Germinal center (tissue), 1 donor: ENCODE measurements at regions not wholly inside any gene's neighbourhood (a gene's known extent, or its start where the extent isn't known, plus 50 kb on each side); places are given as distances from the start of the nearest gene placed in this dataset.
"Not testable (repeated sequence)": the region's sequence is repeated elsewhere in the genome, so short reads cannot be mapped to it uniquely, and the experiment has no call there.

Source experiments
- DNase-seq: peaks from one replicate; pipeline ENCODE4 v3.0.0; 2012; ENCODE audit warnings: mixed read lengths, low spot score

GRCh38 chr7:81181066-81181465, 262.2 kb upstream of the SEMA3C start:
- no peak for DNase-seq

DNA sequence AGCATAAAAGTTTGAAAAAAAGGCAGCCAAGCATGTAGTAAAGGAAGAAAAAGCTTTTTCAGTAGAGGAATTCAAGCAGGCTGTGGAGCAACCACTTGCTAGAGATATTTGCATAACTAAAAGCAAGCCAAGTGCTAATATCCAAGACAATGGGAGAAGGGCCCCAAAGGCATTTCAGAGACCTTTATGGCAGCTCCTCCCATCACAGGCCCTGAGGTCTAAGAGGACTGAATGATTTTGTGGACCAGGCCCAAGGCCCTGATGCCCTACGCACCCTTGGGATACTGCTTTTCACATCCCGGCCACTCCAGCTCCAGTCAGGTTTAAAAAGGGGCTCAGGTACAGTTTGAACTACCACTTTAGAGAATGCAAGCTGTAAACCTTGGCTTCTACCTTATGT, 261.7 kb upstream of the SEMA3C start:
- DNase-seq = no peak

- no peak for DNase-seq
Observed at GRCh38 chr7:81175275-81175940, 256.6 kb upstream of the SEMA3C start.

DNA sequence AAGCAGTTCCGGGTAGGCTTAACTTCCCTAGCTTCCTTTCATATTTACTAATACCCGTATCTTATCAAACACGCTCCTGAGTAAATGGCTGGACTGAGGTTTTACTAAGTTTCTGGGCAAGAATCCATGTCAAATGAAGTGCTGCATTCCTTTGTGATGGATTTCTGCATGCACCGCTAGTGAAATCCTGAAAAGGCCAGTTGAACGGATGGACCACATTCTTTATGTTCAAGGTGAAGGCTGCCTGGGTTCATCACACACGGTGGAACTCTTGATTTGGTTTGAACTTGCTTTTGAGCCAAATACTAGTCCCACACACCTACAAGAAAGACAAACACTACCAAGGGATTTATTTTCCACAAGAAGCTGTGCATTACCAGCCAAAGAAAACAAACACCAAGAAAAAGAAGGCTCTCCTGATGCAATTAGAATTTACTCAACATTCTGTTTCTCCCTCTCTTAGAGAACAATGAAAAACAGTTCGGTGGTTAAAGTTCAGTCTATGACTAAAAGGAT, 255.0 kb upstream of the SEMA3C start:
- DNase-seq = no peak

- no peak for DNase-seq
Observed at GRCh38 chr7:81170291-81170690, 251.4 kb upstream of the SEMA3C start.

DNA sequence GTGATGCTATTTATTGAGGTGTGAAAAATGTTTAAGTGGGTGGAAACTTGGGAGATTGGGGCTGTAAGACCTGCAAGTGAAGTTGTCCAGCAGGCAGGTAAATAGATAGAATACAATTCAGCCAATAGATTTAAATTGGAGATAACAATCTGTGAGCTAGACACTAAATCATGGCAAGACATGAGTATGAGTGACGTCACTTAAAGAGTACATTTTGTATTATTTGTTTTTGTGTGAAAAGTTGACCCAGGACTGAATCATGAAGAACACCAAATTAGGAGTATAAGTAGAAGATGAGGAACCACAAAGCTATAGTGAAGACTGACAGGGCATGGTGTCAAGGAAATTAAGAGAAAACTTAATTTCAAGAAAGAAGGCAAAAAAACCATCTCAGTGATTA, 249.1 kb upstream of the SEMA3C start:
- no peak for DNase-seq

- no peak for DNase-seq
Observed at GRCh38 chr7:81165070-81165469, 246.2 kb upstream of the SEMA3C start.

GRCh38 chr7:81162771-81163525, 244.1 kb upstream of the SEMA3C start:
- DNase-seq = no peak

- no peak for DNase-seq
Observed at GRCh38 chr7:81162234-81162633, 243.4 kb upstream of the SEMA3C start.

GRCh38 chr7:81161451-81162075, 242.7 kb upstream of the SEMA3C start:
- DNase-seq = no peak

DNA sequence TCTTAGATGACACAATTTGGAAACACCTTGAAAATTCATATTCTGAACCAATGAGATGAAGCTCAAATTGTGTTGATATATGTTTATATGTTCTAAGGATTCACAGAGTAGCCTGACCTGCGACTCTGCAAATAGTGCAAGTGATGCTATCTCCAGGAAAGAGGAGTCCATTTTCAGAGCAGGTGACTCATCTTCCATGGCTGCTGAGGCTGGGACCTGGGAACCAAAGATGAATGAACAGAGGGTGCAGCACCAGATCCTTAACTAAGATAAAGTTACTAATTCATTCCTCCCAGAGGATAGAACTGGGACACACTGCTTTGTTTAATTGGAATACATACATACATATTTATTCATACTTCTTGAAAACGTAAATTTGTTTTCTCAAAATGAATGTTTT, 240.6 kb upstream of the SEMA3C start:
- DNase-seq = no peak

DNA sequence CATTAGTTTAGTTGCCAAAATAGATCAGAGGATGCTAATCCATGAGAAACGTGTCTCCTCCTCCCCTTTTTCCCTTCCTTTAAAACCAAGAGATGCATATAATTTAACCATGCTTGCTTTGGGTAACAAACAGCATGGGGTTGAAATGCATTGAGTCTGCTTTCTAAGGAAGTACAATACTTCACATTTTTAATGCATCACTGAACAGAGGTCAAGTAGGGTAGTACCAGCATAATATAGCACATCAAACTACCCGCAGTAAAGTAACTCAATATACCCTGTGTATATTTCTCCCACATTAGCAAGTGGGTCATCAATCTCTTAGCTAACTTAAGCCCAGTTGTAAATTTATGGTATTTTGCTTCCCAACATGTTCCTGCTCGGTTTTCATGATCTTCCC, 239.3 kb upstream of the SEMA3C start:
- no peak for DNase-seq

- DNase-seq = no peak
Observed at GRCh38 chr7:81155654-81156373, 237.0 kb upstream of the SEMA3C start.

DNA sequence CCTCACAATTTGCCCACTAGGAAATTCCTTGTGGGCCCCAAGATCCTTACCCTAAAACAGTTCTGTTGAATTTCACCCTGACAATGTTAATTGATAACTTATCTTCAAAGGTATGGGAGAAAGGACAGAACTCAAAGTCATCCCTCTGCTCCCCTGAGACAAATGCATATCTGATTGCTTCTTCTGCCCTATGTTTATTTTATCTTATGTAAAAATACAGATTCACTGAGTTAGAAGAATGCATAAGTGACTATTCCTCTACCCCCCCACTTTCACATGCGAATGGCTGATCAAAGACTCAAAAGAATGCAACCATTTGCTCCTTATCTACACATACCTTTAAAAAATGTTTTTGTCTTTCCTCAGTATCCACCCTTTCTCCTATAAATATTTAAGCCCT, 235.7 kb upstream of the SEMA3C start:
- no peak for DNase-seq

DNA sequence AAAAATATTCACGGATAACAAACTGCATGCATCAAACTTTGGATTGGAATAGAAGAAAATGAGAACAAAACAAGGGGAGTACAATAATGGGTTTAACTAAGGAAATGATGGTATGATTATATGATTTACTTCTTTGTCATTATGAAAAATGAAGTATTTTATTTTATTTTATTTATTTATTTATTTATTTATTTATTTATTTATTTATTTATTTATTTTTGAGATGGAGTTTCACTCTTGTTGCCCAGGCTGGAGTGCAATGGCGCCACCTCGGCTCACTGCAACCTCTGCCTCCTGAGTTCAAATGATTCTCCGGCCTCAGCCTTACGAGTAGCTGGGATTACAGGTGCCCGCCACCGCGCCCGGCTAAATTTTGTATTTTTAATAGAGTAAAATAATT, 234.1 kb upstream of the SEMA3C start:
- DNase-seq = not testable (repeated sequence)

DNA sequence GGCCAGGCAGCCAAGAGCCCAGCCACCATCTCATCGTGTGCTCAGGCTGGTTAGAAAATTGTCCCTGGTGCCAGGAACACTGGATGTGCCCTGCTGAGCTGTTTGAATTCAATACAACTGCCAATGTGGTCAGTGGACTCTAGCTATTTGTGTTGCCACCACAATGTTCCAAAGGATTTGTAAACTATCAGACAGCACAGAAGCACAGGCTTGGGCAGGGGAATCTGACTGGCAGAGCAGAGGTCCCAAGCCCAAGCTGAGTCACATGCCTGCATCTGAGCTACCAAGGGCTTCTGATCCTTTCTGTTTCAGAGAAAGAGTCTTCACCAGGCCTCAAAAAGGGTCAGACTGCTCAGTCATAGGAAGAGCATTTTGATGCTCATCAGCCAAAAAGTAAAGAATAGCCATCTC, 232.1 kb upstream of the SEMA3C start:
- DNase-seq = no peak

DNA sequence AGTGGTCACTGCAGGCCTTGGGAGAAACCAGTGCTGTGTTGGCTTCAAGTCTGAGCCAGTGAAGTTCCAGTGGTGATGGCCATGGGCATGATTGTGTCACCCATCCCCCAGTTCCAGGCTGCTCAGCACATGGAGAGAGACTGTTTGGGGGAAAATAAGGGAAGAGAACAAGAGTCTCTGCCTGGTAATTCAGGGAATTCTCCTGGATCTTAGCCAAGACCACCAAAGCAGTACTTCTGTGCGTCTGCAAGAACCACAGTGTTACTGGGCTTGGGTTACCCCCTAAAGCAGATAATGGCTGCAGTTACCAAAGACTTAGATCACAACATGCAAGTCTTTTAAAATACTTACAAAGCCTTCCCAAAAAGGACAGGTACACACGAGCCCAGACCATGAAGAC, 225.0 kb upstream of the SEMA3C start:
- DNase-seq = no peak

DNA sequence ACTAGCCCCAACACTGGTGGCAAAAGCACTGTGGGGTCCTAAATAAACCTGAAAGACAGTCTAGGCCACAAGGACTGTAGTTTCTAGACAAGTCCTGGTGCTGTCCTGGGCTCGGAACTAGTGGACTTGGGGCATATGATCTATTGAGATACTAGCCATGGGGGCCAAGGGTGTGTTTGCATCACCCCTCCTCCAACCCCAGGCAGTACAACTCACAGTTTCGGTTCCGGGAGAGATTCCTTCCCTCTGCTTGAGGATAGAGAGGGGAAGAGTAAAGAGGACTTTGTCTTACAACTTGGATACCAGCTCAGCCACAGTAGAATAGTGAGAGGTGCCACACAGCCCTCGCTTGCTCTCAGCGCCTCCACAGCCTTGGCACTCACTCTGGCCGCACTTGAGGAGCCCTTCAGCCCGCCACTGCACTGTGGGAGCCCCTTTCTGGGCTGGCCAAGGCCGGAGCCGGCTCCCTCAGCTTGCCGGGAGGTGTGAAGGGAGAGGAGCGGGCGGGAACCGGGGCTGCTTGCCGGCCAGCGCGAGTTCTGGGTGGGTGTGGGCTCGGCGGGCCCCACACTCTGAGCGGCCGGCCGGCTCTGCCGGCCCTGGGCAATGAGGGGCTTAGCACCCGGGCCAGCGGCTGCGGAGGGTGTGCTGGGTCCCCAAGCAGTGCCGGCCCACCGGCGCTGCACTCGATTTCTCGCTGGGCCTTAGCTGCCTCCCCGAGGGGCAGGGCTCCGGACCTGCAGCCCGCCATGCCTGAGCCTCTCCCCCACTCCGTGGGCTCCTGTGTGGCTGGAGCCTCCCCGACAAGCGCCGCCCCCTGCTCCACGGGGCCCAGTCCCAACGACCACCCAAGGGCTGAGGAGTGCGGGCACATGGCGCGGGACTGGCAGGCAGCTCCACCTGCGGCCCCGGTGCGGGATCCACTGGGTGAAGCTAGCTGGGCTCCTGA, 222.7 kb upstream of the SEMA3C start:
- not testable (repeated sequence) for DNase-seq

- DNase-seq = no peak
Observed at GRCh38 chr7:81140775-81141174, 221.9 kb upstream of the SEMA3C start.

DNA sequence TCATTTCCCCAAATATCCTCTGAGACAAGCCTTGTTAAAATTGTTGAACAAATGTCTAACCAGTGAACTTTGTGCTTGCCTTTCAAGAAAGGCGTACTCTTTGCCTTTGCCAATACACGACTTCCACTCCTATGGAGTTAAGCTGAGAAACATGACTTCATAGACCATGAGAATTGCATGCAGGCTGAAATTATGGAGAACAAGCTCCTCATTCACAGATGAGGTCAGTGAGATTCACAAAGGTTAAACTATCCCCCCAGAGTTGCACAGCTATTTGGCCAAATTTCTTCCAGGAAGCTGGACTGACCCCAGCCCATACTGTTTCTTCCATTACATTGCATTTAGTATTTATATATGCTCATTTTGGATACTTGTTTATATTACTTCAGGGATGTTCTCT, 221.4 kb upstream of the SEMA3C start:
- DNase-seq = no peak

- no peak for DNase-seq
Observed at GRCh38 chr7:81138870-81139269, 220.0 kb upstream of the SEMA3C start.
